Gastroesophageal sphincter (tissue), 4 donors: ENCODE measurements at regions not wholly inside any gene's neighbourhood (a gene's known extent, or its start where the extent isn't known, plus 50 kb on each side); places are given as distances from the start of the nearest gene placed in this dataset.

ENCODE experiments used
- ATAC-seq: fragments of 150-250 bp; one replicate; pipeline ENCODE4 v1.9.1; 2016; ENCODE audit warnings: mild to moderate bottlenecking, moderate library complexity
- H3K27ac ChIP-seq, 4 donors: fragments of 200-600 bp; sonication (generic) in 3 of 4; 1 replicate in 3 of 4; 2 replicates in 1 of 4; pipeline ENCODE4 v1.5.1; 2016 to 2019
- H3K27me3 ChIP-seq: fragments of 200-600 bp; sonication (generic); one replicate; pipeline ENCODE4 v1.5.1; 2019
- H3K36me3 ChIP-seq, 2 donors: fragments of 200-600 bp; sonication (generic); one replicate each; pipeline ENCODE4 v1.5.1; 2019; ENCODE audit warnings: control low read depth in 1 of 2
- H3K4me1 ChIP-seq, 3 donors: fragments of 200-600 bp; sonication (generic); 1 replicate in 2 of 3; 2 replicates in 1 of 3; pipeline ENCODE4 v1.5.1; 2016 to 2019; ENCODE audit warnings: control low read depth in 2 of 3
- H3K4me3 ChIP-seq, 2 donors: fragments of 200-600 bp; sonication (generic); one replicate each; pipeline ENCODE4 v1.5.1; 2019; ENCODE audit warnings: mild to moderate bottlenecking in 1 of 2, moderate library complexity in 1 of 2
- H3K9me3 ChIP-seq, 3 donors: fragments of 200-600 bp; sonication (generic); one replicate each; pipeline ENCODE4 v1.5.1; 2017 to 2019; ENCODE audit warnings: control low read depth in 2 of 3
- EP300 ChIP-seq: sonication (generic); formaldehyde crosslinking; IDR thresholded peaks from one replicate; pipeline ENCODE4 v1.6.1; 2017; ENCODE audit warnings: antibody characterized with exemption, mild to moderate bottlenecking
- POLR2A ChIP-seq, 2 donors: fragments of 450-650 bp; IDR thresholded peaks; one replicate each; pipeline ENCODE4 v1.6.1; 2017; ENCODE audit warnings: antibody characterized with exemption in 2 of 2, mild to moderate bottlenecking in 2 of 2, moderate library complexity in 1 of 2
- POLR2AphosphoS5 ChIP-seq: sonication (generic); formaldehyde crosslinking; IDR thresholded peaks from one replicate; pipeline ENCODE4 v1.6.1; 2017; ENCODE audit warnings: antibody characterized with exemption
- WGBS, 2 donors: methylation state at CpG; one replicate each; pipeline ENCODE4 v1.1.5; 2018; ENCODE audit warnings: low coverage in 1 of 2; 5-methylcytosine and 5-hydroxymethylcytosine counted together
- TF ChIP-seq, protein P1 (sequence below), 4 experiments: fragments of 200-600 bp in 2 of 4; fragments of 450-650 bp in 2 of 4; sonication (generic) in 1 of 4; IDR thresholded peaks; one replicate each; pipeline ENCODE4 v1.5.1; 2017 to 2019; ENCODE audit warnings: antibody characterized with exemption in 4 of 4, mild to moderate bottlenecking in 2 of 4, moderate library complexity in 2 of 4

DNA sequence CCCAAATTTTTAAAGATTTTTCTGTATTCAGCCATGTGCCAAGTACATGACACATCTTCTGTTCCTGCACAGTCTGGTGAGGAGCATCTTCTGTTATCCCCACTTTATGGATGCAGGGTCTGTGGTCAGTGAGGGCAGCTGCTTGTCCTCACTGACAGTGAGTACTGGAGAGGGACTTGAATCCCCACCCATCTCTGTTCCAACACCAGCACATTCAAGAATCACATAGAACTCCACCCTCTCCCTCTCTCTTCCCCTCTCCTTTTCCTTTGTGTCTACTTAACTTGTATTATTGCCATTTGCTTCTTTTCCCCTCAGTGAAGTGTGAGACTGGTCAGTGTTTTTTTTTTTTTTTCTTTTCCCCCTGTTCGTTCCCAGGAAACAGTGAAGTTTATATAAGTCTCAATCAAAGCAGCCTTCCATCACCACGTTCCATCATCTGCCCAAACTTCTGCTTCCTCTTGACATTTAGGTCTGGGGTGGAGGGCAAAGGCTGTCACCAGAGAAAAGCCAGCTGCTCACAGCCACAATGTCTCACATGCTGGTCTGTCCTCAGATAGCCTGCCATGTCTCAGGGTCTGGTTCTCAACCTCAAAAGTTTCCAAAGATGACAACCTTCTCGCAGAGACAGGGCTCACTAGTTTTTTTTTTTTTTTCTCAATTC lies 110.0 kb upstream of the SSTR4 start:
- Histone ChIP-seq H3K36me3 (no peaks in the 10 kb centered on the region), H3K27me3 (no peaks in the 10 kb centered on the region), H3K4me3 (no peak overlapping the region), H3K4me1 (no peaks in the 10 kb centered on the region), H3K27ac (no peak overlapping the region), H3K9me3 (no peaks in the 10 kb centered on the region)
- no peak for ATAC-seq
- TF ChIP-seq POLR2A (IDR thresholded peaks at IDR 0.05), result no peak
- TF ChIP-seq POLR2AphosphoS5, result no peak
- TF ChIP-seq EP300, result no peak
- TF ChIP-seq, protein P1, sequence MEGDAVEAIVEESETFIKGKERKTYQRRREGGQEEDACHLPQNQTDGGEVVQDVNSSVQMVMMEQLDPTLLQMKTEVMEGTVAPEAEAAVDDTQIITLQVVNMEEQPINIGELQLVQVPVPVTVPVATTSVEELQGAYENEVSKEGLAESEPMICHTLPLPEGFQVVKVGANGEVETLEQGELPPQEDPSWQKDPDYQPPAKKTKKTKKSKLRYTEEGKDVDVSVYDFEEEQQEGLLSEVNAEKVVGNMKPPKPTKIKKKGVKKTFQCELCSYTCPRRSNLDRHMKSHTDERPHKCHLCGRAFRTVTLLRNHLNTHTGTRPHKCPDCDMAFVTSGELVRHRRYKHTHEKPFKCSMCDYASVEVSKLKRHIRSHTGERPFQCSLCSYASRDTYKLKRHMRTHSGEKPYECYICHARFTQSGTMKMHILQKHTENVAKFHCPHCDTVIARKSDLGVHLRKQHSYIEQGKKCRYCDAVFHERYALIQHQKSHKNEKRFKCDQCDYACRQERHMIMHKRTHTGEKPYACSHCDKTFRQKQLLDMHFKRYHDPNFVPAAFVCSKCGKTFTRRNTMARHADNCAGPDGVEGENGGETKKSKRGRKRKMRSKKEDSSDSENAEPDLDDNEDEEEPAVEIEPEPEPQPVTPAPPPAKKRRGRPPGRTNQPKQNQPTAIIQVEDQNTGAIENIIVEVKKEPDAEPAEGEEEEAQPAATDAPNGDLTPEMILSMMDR (IDR thresholded peaks at IDR 0.05), result no peak
- WGBS, 2 donors, result 20 to 33% methylated on average over 1 to 3 of the region's 3 CpGs

DNA sequence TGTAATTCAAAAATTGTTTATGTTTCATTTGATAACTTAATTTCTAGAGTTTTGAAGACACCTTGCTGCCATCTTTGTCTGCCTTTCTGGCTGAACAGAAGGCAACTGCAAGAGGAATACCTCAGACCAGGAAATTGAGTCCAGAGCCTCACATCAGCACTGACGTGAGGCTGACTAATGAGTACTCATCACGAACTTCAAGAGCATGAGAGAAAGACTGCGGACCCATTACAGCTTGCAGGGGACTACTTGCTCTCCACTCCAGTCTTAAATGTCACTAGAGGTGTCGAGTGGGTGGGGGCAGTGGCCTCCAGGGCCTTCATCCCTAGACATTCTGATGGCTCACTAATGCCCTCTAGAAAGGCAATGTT lies 109.5 kb upstream of the SSTR4 start:
- H3K36me3 ChIP-seq, result no peaks in the 10 kb centered on the region
- no peaks in the 10 kb centered on the region for H3K4me1 ChIP-seq
- no peak overlapping the region for H3K27ac ChIP-seq
- no peak overlapping the region for H3K4me3 ChIP-seq
- no peak for ATAC-seq
- H3K27me3 ChIP-seq, result no peaks in the 10 kb centered on the region
- no peaks in the 10 kb centered on the region for H3K9me3 ChIP-seq
- TF ChIP-seq POLR2AphosphoS5, result no peak
- TF ChIP-seq POLR2A (IDR thresholded peaks at IDR 0.05), result no peak
- TF ChIP-seq, protein P1 (IDR thresholded peaks at IDR 0.05), result no peak
- TF ChIP-seq EP300, result no peak
- 73% methylated on average over 4 of the region's 4 CpGs; no CpG with 5 or more reads in 1 of the 2 donors for WGBS, 2 donors

DNA sequence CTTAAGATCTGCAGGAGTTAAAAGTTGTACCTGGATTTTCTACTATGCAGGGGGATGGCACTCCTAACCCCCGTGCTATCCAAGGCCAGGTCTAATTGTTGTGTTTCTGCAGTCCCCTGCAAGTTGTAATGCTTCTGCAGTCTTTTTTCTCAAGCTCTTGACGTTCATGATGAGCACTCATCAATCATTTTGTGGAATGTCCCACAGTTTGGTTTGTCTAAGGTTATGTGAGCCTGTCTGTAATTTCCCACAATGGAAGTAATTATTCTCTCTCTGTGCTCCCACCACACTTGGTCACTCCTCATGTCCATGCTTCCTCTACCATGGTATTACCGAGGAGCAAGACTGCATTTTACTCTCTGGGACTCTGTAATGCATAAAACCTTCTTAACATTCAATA lies 107.6 kb upstream of the SSTR4 start:
- TF ChIP-seq, protein P1 (IDR thresholded peaks at IDR 0.05), result no peak
- TF ChIP-seq POLR2AphosphoS5 (no peak), POLR2A (IDR thresholded peaks at IDR 0.05) (no peak), EP300 (no peak)
- WGBS, 2 donors, result 48 to 80% methylated on average over 2 to 3 of the region's 3 CpGs
- ATAC-seq, result no peak

DNA sequence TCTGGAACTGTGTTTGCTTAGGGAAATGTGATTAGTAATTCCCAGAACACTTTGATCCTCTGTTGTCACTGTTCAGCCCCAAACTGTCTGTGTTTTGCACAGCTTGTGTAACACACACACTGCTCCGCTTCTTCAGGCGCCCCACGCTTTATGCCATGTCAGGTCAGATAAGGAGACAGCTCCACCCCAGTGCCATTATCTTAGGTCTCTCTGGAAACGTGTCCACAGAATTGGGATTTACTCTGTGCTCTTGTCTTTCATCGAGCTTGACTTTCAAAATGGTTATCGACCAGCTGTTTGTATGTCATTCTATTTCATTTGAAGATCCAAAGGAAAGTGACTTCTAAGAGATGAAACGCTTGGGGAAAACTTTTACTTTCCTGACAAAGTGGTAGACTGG lies 106.4 kb upstream of the SSTR4 start:
- Histone ChIP-seq H3K9me3 (peaks cover 0 to under 1% (median 0%) of the 10 kb centered on the region in 3 donors), H3K27ac (no peak overlapping the region), H3K4me1 (no peaks in the 10 kb centered on the region), H3K4me3 (no peak overlapping the region), H3K27me3 (no peaks in the 10 kb centered on the region), H3K36me3 (no peaks in the 10 kb centered on the region)
- no peak for ATAC-seq
- TF ChIP-seq, protein P1 (IDR thresholded peaks at IDR 0.05), result no peak
- no peak for TF ChIP-seq POLR2A (IDR thresholded peaks at IDR 0.05)
- no peak for TF ChIP-seq POLR2AphosphoS5
- no peak for TF ChIP-seq EP300
- WGBS, 2 donors, result 70 to 72% methylated on average over 7 of the region's 7 CpGs

More for the DNA sequence above, 107.6 kb upstream of the SSTR4 start:
- Histone ChIP-seq H3K36me3 (no peaks in the 10 kb centered on the region), H3K4me1 (no peaks in the 10 kb centered on the region), H3K27me3 (no peaks in the 10 kb centered on the region), H3K4me3 (no peak overlapping the region), H3K27ac (no peak overlapping the region), H3K9me3 (no peaks in the 10 kb centered on the region)

DNA sequence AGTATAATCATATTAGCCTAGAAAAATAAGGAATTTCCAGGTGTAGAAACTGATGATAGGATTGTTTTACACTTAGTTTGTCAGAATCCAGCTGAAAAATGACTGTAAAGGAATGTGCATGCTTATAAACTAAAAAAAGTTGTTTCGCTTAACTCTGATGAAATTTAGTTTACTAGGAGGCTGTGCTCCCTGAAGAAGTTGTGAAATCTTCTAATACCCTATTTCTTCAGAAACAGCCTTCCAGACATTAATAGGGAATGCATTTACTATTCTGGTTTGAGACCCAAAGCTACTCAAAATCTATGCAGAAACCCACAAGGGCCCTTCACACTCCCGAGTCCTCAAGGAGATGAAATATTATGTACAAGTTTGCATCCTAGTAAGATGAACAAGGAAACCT lies 105.5 kb upstream of the SSTR4 start:
- H3K4me1 ChIP-seq, result no peaks in the 10 kb centered on the region
- WGBS, 2 donors, result 83 to 89% methylated on average over 2 of the region's 2 CpGs
- no peak overlapping the region for H3K4me3 ChIP-seq
- no peaks in the 10 kb centered on the region for H3K36me3 ChIP-seq
- ATAC-seq, result no peak
- H3K9me3 ChIP-seq, result peaks cover 0 to 3% (median 0%) of the 10 kb centered on the region in 3 donors
- no peak for TF ChIP-seq POLR2A (IDR thresholded peaks at IDR 0.05)
- TF ChIP-seq POLR2AphosphoS5, result no peak
- TF ChIP-seq EP300, result no peak
- TF ChIP-seq, protein P1 (IDR thresholded peaks at IDR 0.05), result no peak
- H3K27ac ChIP-seq, result no peak overlapping the region
- H3K27me3 ChIP-seq, result no peaks in the 10 kb centered on the region
